ENCODE measurements at regions not wholly inside any gene's neighbourhood (a gene's known extent, or its start where the extent isn't known, plus 50 kb on each side); places are given as distances from the start of the nearest gene placed in this dataset.

GRCh38 chr15:66954601-66955000 is 110.8 kb upstream of the SMAD3 start:
- DNase-seq (ENCODE audit: low read depth): no peak
- TF ChIP-seq CTCF (IDR thresholded peaks at IDR 0.05; ENCODE audit: insufficient read depth, low read depth, low read length): no peak

GRCh38 chr15:66955001-66955516 is 110.3 kb upstream of the SMAD3 start:
- DNase-seq (ENCODE audit: low read depth): no peak
- no peak overlapping the region for H3K4me3 ChIP-seq (ENCODE audit: low read depth, low read length)
- TF ChIP-seq CTCF (IDR thresholded peaks at IDR 0.05; ENCODE audit: insufficient read depth, low read depth, low read length): no peak

More at GRCh38 chr15:66954601-66955000, 110.8 kb upstream of the SMAD3 start:
- H3K4me3 ChIP-seq (ENCODE audit: low read depth, low read length): no peak overlapping the region

DNA sequence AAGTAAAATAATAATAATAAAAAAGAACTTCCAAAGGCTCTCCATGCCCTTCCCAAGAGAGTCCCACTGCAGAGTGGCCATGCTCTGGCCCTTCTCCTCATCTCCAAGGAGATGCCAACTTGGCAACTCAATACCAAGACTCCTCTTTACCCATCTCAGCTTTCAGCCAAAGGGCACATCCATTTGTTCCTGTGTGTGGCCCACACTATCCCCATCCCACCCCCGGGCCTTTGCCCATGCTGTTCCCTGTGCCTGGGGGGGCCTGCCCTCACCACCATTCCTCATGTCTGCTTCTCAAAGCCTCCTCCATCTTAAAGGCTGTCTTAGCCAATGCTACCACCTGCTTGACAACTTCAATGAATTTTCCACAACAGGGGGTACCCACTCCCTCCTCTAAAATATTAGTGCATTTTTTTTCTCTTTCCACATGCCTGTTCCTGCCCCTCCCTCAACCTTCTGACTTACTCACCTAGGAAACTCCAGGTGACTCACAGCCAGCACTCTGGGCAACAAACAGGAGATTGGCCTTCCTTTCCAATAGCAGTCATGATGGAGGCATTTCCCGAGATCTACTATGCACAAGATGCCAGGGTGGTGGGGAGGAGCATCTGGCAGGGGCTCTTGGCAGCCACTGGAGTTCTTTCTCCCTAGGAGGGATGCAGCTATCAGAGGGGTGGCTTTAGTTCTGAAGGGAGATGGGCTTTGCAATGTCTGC is 109.4 kb upstream of the SMAD3 start:
- no peak overlapping the region for H3K4me3 ChIP-seq (ENCODE audit: low read depth, low read length)
- TF ChIP-seq CTCF (IDR thresholded peaks at IDR 0.05; ENCODE audit: insufficient read depth, low read depth, low read length): no peak
- no peak for DNase-seq (ENCODE audit: low read depth)

GRCh38 chr15:66956672-66957430 is 108.6 kb upstream of the SMAD3 start:
- no peak for DNase-seq (ENCODE audit: low read depth)
- H3K4me3 ChIP-seq (ENCODE audit: low read depth, low read length): no peak overlapping the region
- no peak for TF ChIP-seq CTCF (IDR thresholded peaks at IDR 0.05; ENCODE audit: insufficient read depth, low read depth, low read length)

GRCh38 chr15:66957431-66957720 is 108.0 kb upstream of the SMAD3 start:
- H3K4me3 ChIP-seq (ENCODE audit: low read depth, low read length): no peak overlapping the region
- no peak for TF ChIP-seq CTCF (IDR thresholded peaks at IDR 0.05; ENCODE audit: insufficient read depth, low read depth, low read length)
- no peak for DNase-seq (ENCODE audit: low read depth)

GRCh38 chr15:66959066-66959465 is 106.3 kb upstream of the SMAD3 start:
- TF ChIP-seq CTCF (IDR thresholded peaks at IDR 0.05; ENCODE audit: insufficient read depth, low read depth, low read length): no peak
- DNase-seq (ENCODE audit: low read depth): no peak
- no peak overlapping the region for H3K4me3 ChIP-seq (ENCODE audit: low read depth, low read length)

Data from fibroblast of villous mesenchyme (primary cell).